Colonic mucosa (tissue), 4 donors: ENCODE measurements at regions not wholly inside any gene's neighbourhood (a gene's known extent, or its start where the extent isn't known, plus 50 kb on each side); places are given as distances from the start of the nearest gene placed in this dataset.

ENCODE experiments used
- DNase-seq: peaks from one replicate; pipeline ENCODE4 v3.0.0-alpha.2; 2020
- H3K27ac ChIP-seq: fragments of 200-600 bp; one replicate; pipeline ENCODE4 v1.8.0; 2021
- H3K27me3 ChIP-seq: fragments of 200-600 bp; one replicate; pipeline ENCODE4 v1.8.0; 2021
- H3K36me3 ChIP-seq: fragments of 200-600 bp; one replicate; pipeline ENCODE4 v1.8.0; 2021
- H3K4me1 ChIP-seq: fragments of 200-600 bp; one replicate; pipeline ENCODE4 v1.8.0; 2021; ENCODE audit warnings: mild to moderate bottlenecking
- H3K4me3 ChIP-seq: fragments of 200-600 bp; one replicate; pipeline ENCODE4 v1.8.0; 2021
- H3K9ac ChIP-seq, 2 donors: one replicate each; pipeline ENCODE4 v1.7.0; 2013; ENCODE audit warnings: control low read depth in 2 of 2, low read depth in 2 of 2, low read length in 2 of 2
- H3K9me3 ChIP-seq: fragments of 200-600 bp; one replicate; pipeline ENCODE4 v1.8.0; 2021
- intact Hi-C: fragments of 100-400 bp; cut with DNase I; formaldehyde crosslinking; loops from one replicate; pipeline ENCODE4 v1.14.1; 2022
- TF ChIP-seq, protein P1 (sequence below): fragments of 200-600 bp; IDR thresholded peaks from one replicate; pipeline ENCODE4 v1.8.0; 2022; ENCODE audit warnings: antibody characterized with exemption, mild to moderate bottlenecking
- donor health status: healthy.
- donor health status: DM: no; HTN: no; CAD: no.
- donor health status: DM: no; HTN: no; CAD: no.

- Histone ChIP-seq H3K9me3 (no peaks in the 10 kb centered on the region), H3K4me3 (no peak overlapping the region), H3K9ac (no peak overlapping the region), H3K27me3 (no peaks in the 10 kb centered on the region), H3K27ac (no peak overlapping the region), H3K36me3 (no peaks in the 10 kb centered on the region), H3K4me1 (no peaks in the 10 kb centered on the region)
- no peak for DNase-seq
- TF ChIP-seq, protein P1, sequence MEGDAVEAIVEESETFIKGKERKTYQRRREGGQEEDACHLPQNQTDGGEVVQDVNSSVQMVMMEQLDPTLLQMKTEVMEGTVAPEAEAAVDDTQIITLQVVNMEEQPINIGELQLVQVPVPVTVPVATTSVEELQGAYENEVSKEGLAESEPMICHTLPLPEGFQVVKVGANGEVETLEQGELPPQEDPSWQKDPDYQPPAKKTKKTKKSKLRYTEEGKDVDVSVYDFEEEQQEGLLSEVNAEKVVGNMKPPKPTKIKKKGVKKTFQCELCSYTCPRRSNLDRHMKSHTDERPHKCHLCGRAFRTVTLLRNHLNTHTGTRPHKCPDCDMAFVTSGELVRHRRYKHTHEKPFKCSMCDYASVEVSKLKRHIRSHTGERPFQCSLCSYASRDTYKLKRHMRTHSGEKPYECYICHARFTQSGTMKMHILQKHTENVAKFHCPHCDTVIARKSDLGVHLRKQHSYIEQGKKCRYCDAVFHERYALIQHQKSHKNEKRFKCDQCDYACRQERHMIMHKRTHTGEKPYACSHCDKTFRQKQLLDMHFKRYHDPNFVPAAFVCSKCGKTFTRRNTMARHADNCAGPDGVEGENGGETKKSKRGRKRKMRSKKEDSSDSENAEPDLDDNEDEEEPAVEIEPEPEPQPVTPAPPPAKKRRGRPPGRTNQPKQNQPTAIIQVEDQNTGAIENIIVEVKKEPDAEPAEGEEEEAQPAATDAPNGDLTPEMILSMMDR = no peak
- intact Hi-C loops = no loop called here
These were observed 342.4 kb upstream of the KCNMB2 start for GRCh38 chr3:178193846-178194245.

DNA sequence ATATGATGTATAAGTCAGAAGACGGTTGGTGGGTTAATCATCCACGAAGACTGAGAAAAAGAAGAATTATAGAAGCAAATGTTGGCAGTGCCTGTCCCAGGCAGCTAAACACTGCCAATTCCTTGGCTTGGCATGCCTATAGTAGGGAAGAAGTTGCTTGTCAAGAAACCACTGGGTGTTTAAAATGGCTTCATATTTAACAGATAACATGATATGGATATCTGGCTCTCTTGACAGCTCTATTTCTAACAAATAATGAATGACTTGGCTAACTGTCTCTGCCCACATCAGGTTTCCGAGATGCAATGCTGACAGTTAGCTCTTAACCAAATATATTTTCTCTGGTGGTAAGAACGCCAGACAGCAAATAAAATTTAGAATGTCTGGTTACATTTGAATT is 341.7 kb upstream of the KCNMB2 start:
- Histone ChIP-seq H3K36me3 (no peaks in the 10 kb centered on the region), H3K9me3 (no peaks in the 10 kb centered on the region), H3K9ac (no peak overlapping the region), H3K27me3 (no peaks in the 10 kb centered on the region), H3K27ac (no peak overlapping the region), H3K4me1 (no peaks in the 10 kb centered on the region), H3K4me3 (no peak overlapping the region)
- TF ChIP-seq, protein P1 = no peak
- intact Hi-C loops = no loop called here
- DNase-seq = no peak

- Histone ChIP-seq H3K4me1 (no peaks in the 10 kb centered on the region), H3K36me3 (no peaks in the 10 kb centered on the region), H3K9me3 (no peaks in the 10 kb centered on the region), H3K4me3 (no peak overlapping the region), H3K27ac (no peak overlapping the region), H3K9ac (no peak overlapping the region), H3K27me3 (no peaks in the 10 kb centered on the region)
- TF ChIP-seq, protein P1 = no peak
- intact Hi-C loops = no loop called here
- DNase-seq = no peak
These were observed 340.4 kb upstream of the KCNMB2 start for GRCh38 chr3:178195824-178196223.

GRCh38 chr3:178198329-178198728 is 337.9 kb upstream of the KCNMB2 start:
- H3K9me3 ChIP-seq = no peaks in the 10 kb centered on the region
- H3K4me3 ChIP-seq = no peak overlapping the region
- no peak overlapping the region for H3K27ac ChIP-seq
- no peaks in the 10 kb centered on the region for H3K4me1 ChIP-seq
- DNase-seq = no peak
- H3K27me3 ChIP-seq = no peaks in the 10 kb centered on the region
- intact Hi-C loops = no loop called here
- TF ChIP-seq, protein P1 = no peak
- no peak overlapping the region for H3K9ac ChIP-seq
- H3K36me3 ChIP-seq = no peaks in the 10 kb centered on the region

DNA sequence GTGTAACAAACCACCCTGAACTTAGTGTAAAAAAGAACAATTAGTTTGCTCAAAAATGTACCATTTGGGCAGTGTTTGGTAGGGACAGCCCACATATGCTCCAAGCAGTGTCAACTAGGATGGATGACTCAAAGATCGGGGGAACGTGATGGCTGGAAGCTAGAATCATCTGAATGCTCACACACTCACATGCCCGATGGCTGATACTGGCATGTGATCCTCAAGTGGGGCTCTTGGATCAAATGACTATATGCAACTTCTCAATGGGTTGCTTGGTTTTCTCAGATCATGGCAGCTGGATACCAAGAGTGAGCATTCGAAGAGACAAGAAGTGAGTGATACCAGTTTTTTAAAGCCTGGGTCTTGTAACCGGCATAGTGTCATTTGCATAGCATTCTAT is 335.9 kb upstream of the KCNMB2 start:
- Histone ChIP-seq H3K4me1 (no peaks in the 10 kb centered on the region), H3K36me3 (no peaks in the 10 kb centered on the region), H3K27ac (no peak overlapping the region), H3K9me3 (no peaks in the 10 kb centered on the region), H3K4me3 (no peak overlapping the region), H3K27me3 (no peaks in the 10 kb centered on the region), H3K9ac (no peak overlapping the region)
- DNase-seq = no peak
- TF ChIP-seq, protein P1 = no peak
- intact Hi-C loops = no loop called here

DNA sequence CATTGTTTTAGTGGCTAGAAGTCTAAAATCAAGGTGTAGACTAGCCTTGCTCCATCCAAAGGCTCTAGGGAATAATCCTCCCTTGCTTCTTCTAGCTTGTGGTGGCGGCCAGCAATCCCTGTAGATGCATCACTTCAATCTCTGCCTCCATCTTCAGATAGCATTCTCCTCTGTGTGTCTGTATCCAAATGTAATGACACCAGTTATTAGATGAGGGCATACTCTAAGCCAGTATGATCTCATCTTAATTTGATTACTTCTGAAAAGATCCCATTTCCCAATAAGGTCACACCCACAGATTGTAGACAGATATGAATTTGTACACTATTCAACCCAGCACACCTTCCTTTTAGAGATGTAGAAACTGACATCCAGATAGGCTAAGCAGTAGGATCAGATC is 334.5 kb upstream of the KCNMB2 start:
- Histone ChIP-seq H3K4me3 (no peak overlapping the region), H3K4me1 (no peaks in the 10 kb centered on the region), H3K27me3 (no peaks in the 10 kb centered on the region), H3K9me3 (no peaks in the 10 kb centered on the region), H3K27ac (no peak overlapping the region), H3K9ac (no peak overlapping the region), H3K36me3 (no peaks in the 10 kb centered on the region)
- no peak for DNase-seq
- intact Hi-C loops = no loop called here
- TF ChIP-seq, protein P1 = no peak
